Astrocyte (in vitro differentiated cells and primary cell): ENCODE measurements at regions not wholly inside any gene's neighbourhood (a gene's known extent, or its start where the extent isn't known, plus 50 kb on each side); places are given as distances from the start of the nearest gene placed in this dataset.

Experiments used
- CTCF ChIP-seq: IDR thresholded peaks from 2 replicates; pipeline ENCODE4 v1.5.1; 2011; ENCODE audit warnings: low read depth, mild to moderate bottlenecking, inconsistent platforms, low read length, moderate library complexity; ENCODE audit not compliant: insufficient read depth
- EZH2 ChIP-seq: IDR thresholded peaks from 2 replicates; pipeline ENCODE4 v1.6.1; 2012; ENCODE audit warnings: mild to moderate bottlenecking, low read length, inconsistent platforms; ENCODE audit not compliant: insufficient read depth

GRCh38 chr18:71784777-71785176 lies 759.4 kb downstream of the CBLN2 start:
- TF ChIP-seq EZH2 (no peak), CTCF (peak; percentile 44)
